ENCODE measurements at regions not wholly inside any gene's neighbourhood (a gene's known extent, or its start where the extent isn't known, plus 50 kb on each side); places are given as distances from the start of the nearest gene placed in this dataset.

DNA sequence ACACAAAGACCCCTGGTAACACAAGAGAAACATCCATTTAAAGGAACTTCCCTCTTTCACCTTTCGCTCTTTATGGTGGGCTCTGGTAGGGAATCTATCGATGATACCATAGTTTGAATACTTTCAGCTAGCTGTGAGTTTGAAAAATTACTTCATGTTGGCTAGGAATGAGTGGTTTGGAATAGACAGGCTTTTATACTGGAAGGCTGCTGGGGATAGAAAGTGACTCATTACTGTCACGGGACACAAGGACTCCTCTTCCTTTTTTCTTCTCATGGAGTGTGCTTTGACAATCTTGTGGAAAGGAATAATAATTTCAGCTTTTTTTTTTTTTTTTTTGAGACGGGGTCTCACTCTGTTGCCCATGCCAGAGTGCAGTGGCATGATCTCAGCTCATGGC, 76.9 kb downstream of the CYB561 start:
- Histone ChIP-seq H3K4me2 (ENCODE audit: low read length) (no peak overlapping the region), H4K20me1 (ENCODE audit: insufficient read depth) (no peaks in the 10 kb centered on the region), H3K9ac (ENCODE audit: low read length) (no peak overlapping the region), H2AFZ (ENCODE audit: low read depth, low read length) (no peak overlapping the region), H3K9me2 (ENCODE audit: insufficient read depth, low read length) (no peaks in the 10 kb centered on the region), H3K4me3 (ENCODE audit: low read length) (no peak overlapping the region), H3K27ac (ENCODE audit: low read length) (no peak overlapping the region), H3K27me3 (ENCODE audit: insufficient read depth, low read depth, low read length) (no peaks in the 10 kb centered on the region), H3K79me2 (replicated peaks; ENCODE audit: insufficient read depth, low read length) (no peaks in the 10 kb centered on the region), H3K9me3 (ENCODE audit: low read length) (no peaks in the 10 kb centered on the region), H3K36me3 (ENCODE audit: insufficient read depth, low read length) (no peaks in the 10 kb centered on the region), H3F3A (ENCODE audit: insufficient read depth, low read length, poor library complexity, severe bottlenecking) (no peaks in the 10 kb centered on the region)
- TF ChIP-seq EP300 (conservative IDR thresholded peaks at IDR 0.05; ENCODE audit: poor library complexity, severe bottlenecking), result no peak
- TF ChIP-seq, protein P1, sequence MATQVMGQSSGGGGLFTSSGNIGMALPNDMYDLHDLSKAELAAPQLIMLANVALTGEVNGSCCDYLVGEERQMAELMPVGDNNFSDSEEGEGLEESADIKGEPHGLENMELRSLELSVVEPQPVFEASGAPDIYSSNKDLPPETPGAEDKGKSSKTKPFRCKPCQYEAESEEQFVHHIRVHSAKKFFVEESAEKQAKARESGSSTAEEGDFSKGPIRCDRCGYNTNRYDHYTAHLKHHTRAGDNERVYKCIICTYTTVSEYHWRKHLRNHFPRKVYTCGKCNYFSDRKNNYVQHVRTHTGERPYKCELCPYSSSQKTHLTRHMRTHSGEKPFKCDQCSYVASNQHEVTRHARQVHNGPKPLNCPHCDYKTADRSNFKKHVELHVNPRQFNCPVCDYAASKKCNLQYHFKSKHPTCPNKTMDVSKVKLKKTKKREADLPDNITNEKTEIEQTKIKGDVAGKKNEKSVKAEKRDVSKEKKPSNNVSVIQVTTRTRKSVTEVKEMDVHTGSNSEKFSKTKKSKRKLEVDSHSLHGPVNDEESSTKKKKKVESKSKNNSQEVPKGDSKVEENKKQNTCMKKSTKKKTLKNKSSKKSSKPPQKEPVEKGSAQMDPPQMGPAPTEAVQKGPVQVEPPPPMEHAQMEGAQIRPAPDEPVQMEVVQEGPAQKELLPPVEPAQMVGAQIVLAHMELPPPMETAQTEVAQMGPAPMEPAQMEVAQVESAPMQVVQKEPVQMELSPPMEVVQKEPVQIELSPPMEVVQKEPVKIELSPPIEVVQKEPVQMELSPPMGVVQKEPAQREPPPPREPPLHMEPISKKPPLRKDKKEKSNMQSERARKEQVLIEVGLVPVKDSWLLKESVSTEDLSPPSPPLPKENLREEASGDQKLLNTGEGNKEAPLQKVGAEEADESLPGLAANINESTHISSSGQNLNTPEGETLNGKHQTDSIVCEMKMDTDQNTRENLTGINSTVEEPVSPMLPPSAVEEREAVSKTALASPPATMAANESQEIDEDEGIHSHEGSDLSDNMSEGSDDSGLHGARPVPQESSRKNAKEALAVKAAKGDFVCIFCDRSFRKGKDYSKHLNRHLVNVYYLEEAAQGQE (IDR thresholded peaks at IDR 0.05; ENCODE audit: borderline replicate concordance), result no peak
- TF ChIP-seq, protein P2, sequence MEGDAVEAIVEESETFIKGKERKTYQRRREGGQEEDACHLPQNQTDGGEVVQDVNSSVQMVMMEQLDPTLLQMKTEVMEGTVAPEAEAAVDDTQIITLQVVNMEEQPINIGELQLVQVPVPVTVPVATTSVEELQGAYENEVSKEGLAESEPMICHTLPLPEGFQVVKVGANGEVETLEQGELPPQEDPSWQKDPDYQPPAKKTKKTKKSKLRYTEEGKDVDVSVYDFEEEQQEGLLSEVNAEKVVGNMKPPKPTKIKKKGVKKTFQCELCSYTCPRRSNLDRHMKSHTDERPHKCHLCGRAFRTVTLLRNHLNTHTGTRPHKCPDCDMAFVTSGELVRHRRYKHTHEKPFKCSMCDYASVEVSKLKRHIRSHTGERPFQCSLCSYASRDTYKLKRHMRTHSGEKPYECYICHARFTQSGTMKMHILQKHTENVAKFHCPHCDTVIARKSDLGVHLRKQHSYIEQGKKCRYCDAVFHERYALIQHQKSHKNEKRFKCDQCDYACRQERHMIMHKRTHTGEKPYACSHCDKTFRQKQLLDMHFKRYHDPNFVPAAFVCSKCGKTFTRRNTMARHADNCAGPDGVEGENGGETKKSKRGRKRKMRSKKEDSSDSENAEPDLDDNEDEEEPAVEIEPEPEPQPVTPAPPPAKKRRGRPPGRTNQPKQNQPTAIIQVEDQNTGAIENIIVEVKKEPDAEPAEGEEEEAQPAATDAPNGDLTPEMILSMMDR (IDR thresholded peaks at IDR 0.05; ENCODE audit: poor library complexity, severe bottlenecking), result no peak

DNA sequence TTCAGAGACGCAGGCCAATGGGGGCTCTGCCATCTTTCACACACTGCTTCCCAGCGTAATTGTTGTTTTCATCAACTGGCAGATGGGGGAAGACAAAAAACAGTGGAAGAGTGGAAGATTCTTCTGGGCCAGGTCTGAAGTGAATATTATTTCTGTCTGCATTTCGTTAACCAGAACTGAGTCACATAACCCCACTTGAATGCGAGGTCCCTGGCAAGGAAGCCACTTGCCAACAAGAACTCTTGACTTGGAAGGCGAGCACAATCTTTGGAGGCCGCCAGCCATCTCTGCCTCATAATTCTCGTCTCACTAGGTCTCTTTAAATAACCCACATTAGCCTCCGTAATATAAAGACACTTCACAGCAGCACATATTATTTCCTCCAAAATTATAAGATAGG, 75.4 kb downstream of the CYB561 start:
- H3K79me2 ChIP-seq (replicated peaks; ENCODE audit: insufficient read depth, low read length), result no peaks in the 10 kb centered on the region
- H3K27ac ChIP-seq (ENCODE audit: low read length), result no peak overlapping the region
- H2AFZ ChIP-seq (ENCODE audit: low read depth, low read length), result no peak overlapping the region
- H3K9ac ChIP-seq (ENCODE audit: low read length), result no peak overlapping the region
- TF ChIP-seq SMC3 (conservative IDR thresholded peaks at IDR 0.05; ENCODE audit: poor library complexity) (no peak), MXI1 (conservative IDR thresholded peaks at IDR 0.05; ENCODE audit: poor library complexity, severe bottlenecking) (no peak), TAF1 (IDR thresholded peaks at IDR 0.05; ENCODE audit: low read depth) (no peak), EP300 (conservative IDR thresholded peaks at IDR 0.05; ENCODE audit: poor library complexity, severe bottlenecking) (no peak), POLR2AphosphoS5 (IDR thresholded peaks at IDR 0.05) (no peak), RAD21 (conservative IDR thresholded peaks at IDR 0.05) (no peak), EZH2 (IDR thresholded peaks at IDR 0.05; ENCODE audit: borderline replicate concordance, insufficient read depth, low read length, poor library complexity, severe bottlenecking) (no peak)
- TF ChIP-seq, protein P1 (IDR thresholded peaks at IDR 0.05; ENCODE audit: borderline replicate concordance), result no peak
- TF ChIP-seq, protein P2 (IDR thresholded peaks at IDR 0.05; ENCODE audit: poor library complexity, severe bottlenecking), result no peak
- no peaks in the 10 kb centered on the region for H3K9me3 ChIP-seq (ENCODE audit: low read length)
- H3K4me3 ChIP-seq (ENCODE audit: low read length), result no peak overlapping the region
- H3K4me2 ChIP-seq (ENCODE audit: low read length), result no peak overlapping the region
- H3K9me2 ChIP-seq (ENCODE audit: insufficient read depth, low read length), result no peaks in the 10 kb centered on the region
- no peaks in the 10 kb centered on the region for H3K27me3 ChIP-seq (ENCODE audit: insufficient read depth, low read depth, low read length)
- no peaks in the 10 kb centered on the region for H3K36me3 ChIP-seq (ENCODE audit: insufficient read depth, low read length)
- H3F3A ChIP-seq (ENCODE audit: insufficient read depth, low read length, poor library complexity, severe bottlenecking), result no peaks in the 10 kb centered on the region
- no peaks in the 10 kb centered on the region for H4K20me1 ChIP-seq (ENCODE audit: insufficient read depth)
